ENCODE measurements at regions not wholly inside any gene's neighbourhood (a gene's known extent, or its start where the extent isn't known, plus 50 kb on each side); places are given as distances from the start of the nearest gene placed in this dataset.

DNA sequence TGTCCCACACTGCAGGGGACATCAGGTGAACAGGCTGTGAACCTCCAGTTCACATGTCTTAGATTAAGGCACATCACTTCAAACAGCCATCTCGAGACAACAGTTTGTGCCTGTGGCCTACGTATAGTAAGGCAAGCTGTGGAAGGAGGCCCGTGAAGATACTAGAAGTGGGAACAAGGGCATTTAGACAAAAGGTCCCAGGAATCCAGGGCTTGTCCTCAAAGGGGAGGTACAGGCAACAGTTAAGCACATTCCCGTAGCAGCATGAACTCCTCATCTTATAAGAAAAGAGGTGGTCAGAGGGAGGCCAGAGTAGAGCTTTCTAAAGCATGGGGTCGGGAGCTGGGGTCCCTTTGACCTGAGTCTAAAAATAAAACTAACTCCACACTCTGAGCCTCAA lies 122.5 kb upstream of the TRPM3 start:
- intact Hi-C loops (cut with DNase I), result no loop called here
- Histone ChIP-seq H3K27me3 (no peaks in the 10 kb centered on the region), H3K9me3 (no peaks in the 10 kb centered on the region), H3K4me1 (no peaks in the 10 kb centered on the region), H3K36me3 (no peaks in the 10 kb centered on the region), H3K4me3 (no peak overlapping the region), H3K27ac (no peak overlapping the region)
- WGBS, 2 donors, result 61 to 68% methylated on average over 5 of the region's 5 CpGs
- DNase-seq, result no peak
- no peak for TF ChIP-seq POLR2A (IDR thresholded peaks at IDR 0.05)
- TF ChIP-seq, protein P1, sequence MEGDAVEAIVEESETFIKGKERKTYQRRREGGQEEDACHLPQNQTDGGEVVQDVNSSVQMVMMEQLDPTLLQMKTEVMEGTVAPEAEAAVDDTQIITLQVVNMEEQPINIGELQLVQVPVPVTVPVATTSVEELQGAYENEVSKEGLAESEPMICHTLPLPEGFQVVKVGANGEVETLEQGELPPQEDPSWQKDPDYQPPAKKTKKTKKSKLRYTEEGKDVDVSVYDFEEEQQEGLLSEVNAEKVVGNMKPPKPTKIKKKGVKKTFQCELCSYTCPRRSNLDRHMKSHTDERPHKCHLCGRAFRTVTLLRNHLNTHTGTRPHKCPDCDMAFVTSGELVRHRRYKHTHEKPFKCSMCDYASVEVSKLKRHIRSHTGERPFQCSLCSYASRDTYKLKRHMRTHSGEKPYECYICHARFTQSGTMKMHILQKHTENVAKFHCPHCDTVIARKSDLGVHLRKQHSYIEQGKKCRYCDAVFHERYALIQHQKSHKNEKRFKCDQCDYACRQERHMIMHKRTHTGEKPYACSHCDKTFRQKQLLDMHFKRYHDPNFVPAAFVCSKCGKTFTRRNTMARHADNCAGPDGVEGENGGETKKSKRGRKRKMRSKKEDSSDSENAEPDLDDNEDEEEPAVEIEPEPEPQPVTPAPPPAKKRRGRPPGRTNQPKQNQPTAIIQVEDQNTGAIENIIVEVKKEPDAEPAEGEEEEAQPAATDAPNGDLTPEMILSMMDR (IDR thresholded peaks at IDR 0.05), result no peak

DNA sequence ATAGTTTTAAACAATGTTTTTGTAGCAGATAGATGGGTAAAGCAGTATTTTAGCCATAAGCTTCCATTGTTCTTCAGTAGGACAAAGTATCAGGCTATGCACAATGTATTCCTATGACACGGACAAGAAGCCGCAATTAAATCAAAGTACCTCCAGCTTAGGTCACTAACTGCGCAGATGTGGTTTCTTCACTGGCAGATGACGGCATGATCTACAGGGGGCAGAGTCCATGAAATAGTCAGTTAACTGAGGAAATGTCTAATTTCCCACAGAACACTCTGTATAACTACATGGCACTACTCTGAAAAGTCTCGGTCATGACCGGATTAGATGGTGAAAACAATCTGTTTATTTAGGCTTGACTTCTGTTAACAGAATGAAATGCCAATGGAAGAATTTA lies 120.7 kb upstream of the TRPM3 start:
- no peak for TF ChIP-seq POLR2A (IDR thresholded peaks at IDR 0.05)
- TF ChIP-seq, protein P1 (IDR thresholded peaks at IDR 0.05), result no peak
- no peak overlapping the region for H3K27ac ChIP-seq
- intact Hi-C loops (cut with DNase I), result no loop called here
- DNase-seq, result no peak
- WGBS, 2 donors, result 88 to 90% methylated on average over 6 of the region's 6 CpGs
- no peaks in the 10 kb centered on the region for H3K9me3 ChIP-seq
- H3K36me3 ChIP-seq, result no peaks in the 10 kb centered on the region
- H3K4me1 ChIP-seq, result no peaks in the 10 kb centered on the region
- no peak overlapping the region for H3K4me3 ChIP-seq
- H3K27me3 ChIP-seq, result no peaks in the 10 kb centered on the region

DNA sequence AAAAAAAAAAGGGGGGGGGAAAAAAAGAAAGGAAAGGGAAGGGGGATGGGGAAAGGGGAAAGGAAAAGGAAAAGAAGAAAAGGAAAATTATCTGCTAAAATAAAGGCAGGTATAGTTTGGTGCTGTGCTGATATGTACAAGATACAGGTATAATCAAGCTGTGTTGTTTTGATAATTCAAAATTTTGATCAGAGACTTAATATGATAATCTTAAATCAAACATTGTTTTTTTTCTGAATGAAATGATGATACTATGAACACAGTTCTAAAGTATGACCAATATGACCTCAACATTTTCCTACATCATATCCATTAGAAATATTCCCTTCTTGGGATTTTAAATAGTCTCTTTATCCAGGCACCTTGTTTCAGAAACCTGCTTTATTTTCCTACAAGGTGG lies 115.6 kb upstream of the TRPM3 start:
- DNase-seq, result no peak
- no peaks in the 10 kb centered on the region for H3K9me3 ChIP-seq
- no peak overlapping the region for H3K27ac ChIP-seq
- TF ChIP-seq POLR2A (IDR thresholded peaks at IDR 0.05), result no peak
- TF ChIP-seq, protein P1 (IDR thresholded peaks at IDR 0.05), result no peak
- no peaks in the 10 kb centered on the region for H3K36me3 ChIP-seq
- no peak overlapping the region for H3K4me3 ChIP-seq
- H3K4me1 ChIP-seq, result no peaks in the 10 kb centered on the region
- H3K27me3 ChIP-seq, result no peaks in the 10 kb centered on the region
- intact Hi-C loops (cut with DNase I), result no loop called here

DNA sequence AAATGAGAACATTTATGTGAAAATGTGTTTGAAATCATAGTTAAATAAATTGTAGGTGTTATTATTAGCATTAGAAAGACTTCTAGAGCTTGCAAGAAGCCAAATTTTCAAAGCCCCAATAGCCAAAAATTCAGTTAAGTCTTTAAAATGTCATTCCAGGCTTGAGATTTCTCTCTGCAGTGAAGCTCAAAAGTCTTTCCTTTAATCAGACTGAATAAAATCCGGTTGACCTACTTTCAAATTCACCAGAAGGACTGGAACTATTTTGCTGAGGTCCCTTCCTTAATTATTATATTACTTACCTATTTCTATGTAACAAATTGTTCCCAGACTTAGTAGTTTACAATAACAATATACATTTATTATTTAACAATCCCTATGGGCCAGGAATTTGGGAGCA lies 112.2 kb upstream of the TRPM3 start:
- 52 to 67% methylated on average over 1 of the region's 1 CpG for WGBS, 2 donors
- no peaks in the 10 kb centered on the region for H3K27me3 ChIP-seq
- TF ChIP-seq, protein P1 (IDR thresholded peaks at IDR 0.05), result no peak
- no peak for TF ChIP-seq POLR2A (IDR thresholded peaks at IDR 0.05)
- no peak overlapping the region for H3K4me3 ChIP-seq
- H3K4me1 ChIP-seq, result no peaks in the 10 kb centered on the region
- intact Hi-C loops (cut with DNase I), result no loop called here
- DNase-seq, result no peak
- H3K9me3 ChIP-seq, result no peaks in the 10 kb centered on the region
- no peaks in the 10 kb centered on the region for H3K36me3 ChIP-seq
- H3K27ac ChIP-seq, result no peak overlapping the region

DNA sequence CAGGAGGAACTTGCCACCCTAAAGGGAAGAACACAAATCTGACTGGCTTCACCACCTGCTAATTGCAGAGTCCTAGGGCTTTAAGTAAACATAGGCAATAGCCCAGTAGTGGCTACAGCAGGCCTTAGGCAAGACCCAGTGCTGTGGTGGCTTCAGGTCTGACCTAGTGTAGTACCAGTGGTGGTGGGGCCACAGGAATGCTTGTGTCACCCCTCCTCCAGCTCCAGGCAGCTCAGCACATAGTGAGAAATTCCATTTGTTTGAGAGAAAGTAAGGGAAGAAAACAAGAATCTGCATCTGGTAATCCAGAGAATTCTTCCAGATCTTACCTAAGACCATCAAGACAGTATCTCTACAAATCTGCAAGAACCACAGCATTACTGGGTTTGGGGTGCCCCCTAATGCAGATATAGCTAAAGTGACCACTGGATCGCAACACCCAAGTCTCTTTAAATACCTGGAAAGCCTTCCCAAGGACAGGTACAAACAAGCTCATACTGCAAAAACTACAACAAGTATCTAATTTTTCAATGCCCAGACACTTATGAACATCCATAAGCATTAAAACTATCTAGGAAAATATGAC lies 102.6 kb upstream of the TRPM3 start:
- no peak for DNase-seq
- 50 to 85% methylated on average over 1 of the region's 1 CpG for WGBS, 2 donors
- intact Hi-C loops (cut with DNase I), result no loop called here
- no peak overlapping the region for H3K27ac ChIP-seq
- no peaks in the 10 kb centered on the region for H3K4me1 ChIP-seq
- TF ChIP-seq, protein P1 (IDR thresholded peaks at IDR 0.05), result no peak
- no peak for TF ChIP-seq POLR2A (IDR thresholded peaks at IDR 0.05)
- H3K27me3 ChIP-seq, result no peaks in the 10 kb centered on the region
- no peaks in the 10 kb centered on the region for H3K9me3 ChIP-seq
- no peak overlapping the region for H3K4me3 ChIP-seq
- no peaks in the 10 kb centered on the region for H3K36me3 ChIP-seq
